Neural cell (in vitro differentiated cells): ENCODE measurements at regions not wholly inside any gene's neighbourhood (a gene's known extent, or its start where the extent isn't known, plus 50 kb on each side); places are given as distances from the start of the nearest gene placed in this dataset.

ENCODE experiments used
- H2AFZ ChIP-seq: fragments of 200-600, 300-800 bp; sonication (generic), shearing (Covaris generic); 2 replicates; pipeline ENCODE4 v1.6.0; 2014; ENCODE audit warnings: low read depth, mild to moderate bottlenecking, antibody characterized with exemption, low read length, moderate library complexity
- H3F3A ChIP-seq: fragments of 200-600 bp; shearing (Covaris generic); 2 replicates; pipeline ENCODE4 v1.6.1; 2016; ENCODE audit warnings: mild to moderate bottlenecking, moderate library complexity, mixed read lengths, antibody characterized with exemption, low read length; ENCODE audit not compliant: insufficient read depth, poor library complexity, severe bottlenecking
- H3K27ac ChIP-seq: fragments of 200-600, 300-800 bp; sonication (generic), shearing (Covaris generic); 2 replicates; pipeline ENCODE4 v1.5.1; 2014; ENCODE audit warnings: mild to moderate bottlenecking, low read length, moderate library complexity
- H3K27me3 ChIP-seq: fragments of 300-800, 200-600 bp; sonication (generic), shearing (Covaris generic); 2 replicates; pipeline ENCODE4 v1.6.0; 2014; ENCODE audit warnings: mild to moderate bottlenecking, low read depth, low read length, moderate library complexity; ENCODE audit not compliant: insufficient read depth
- H3K36me3 ChIP-seq: fragments of 300-800, 200-600 bp; sonication (generic), shearing (Covaris generic); 2 replicates; pipeline ENCODE4 v1.5.1; 2014; ENCODE audit warnings: mild to moderate bottlenecking, antibody characterized with exemption, low read length, moderate library complexity; ENCODE audit not compliant: insufficient read depth
- H3K4me2 ChIP-seq: fragments of 300-800, 200-600 bp; sonication (generic), shearing (Covaris generic); 2 replicates; pipeline ENCODE4 v1.6.0; 2014; ENCODE audit warnings: mild to moderate bottlenecking, low read length
- H3K4me3 ChIP-seq: fragments of 300-800, 200-600 bp; sonication (generic), shearing (Covaris generic); 2 replicates; pipeline ENCODE4 v1.5.1; 2014; ENCODE audit warnings: mild to moderate bottlenecking, low read length, moderate library complexity
- H3K79me2 ChIP-seq: fragments of 200-600 bp; shearing (Covaris generic); replicated peaks from 2 replicates; pipeline ENCODE4 v1.6.0; 2014; ENCODE audit warnings: mild to moderate bottlenecking, low read length, moderate library complexity; ENCODE audit not compliant: insufficient read depth
- H3K9ac ChIP-seq: fragments of 300-800, 200-600 bp; sonication (generic), shearing (Covaris generic); 2 replicates; pipeline ENCODE4 v1.6.1; 2016; ENCODE audit warnings: mild to moderate bottlenecking, low read length, mixed read lengths
- H3K9me2 ChIP-seq: fragments of 200-600 bp; shearing (Covaris generic); 2 replicates; pipeline ENCODE4 v1.6.1; 2016; ENCODE audit warnings: mild to moderate bottlenecking, low read length, mixed read lengths; ENCODE audit not compliant: insufficient read depth
- H3K9me3 ChIP-seq: fragments of 200-600, 300-800 bp; sonication (generic), shearing (Covaris generic); 2 replicates; pipeline ENCODE4 v1.6.1; 2016; ENCODE audit warnings: mild to moderate bottlenecking, mixed run types, low read length, moderate library complexity, mixed read lengths
- H4K20me1 ChIP-seq: fragments of 200-600 bp; shearing (Covaris generic); 2 replicates; pipeline ENCODE4 v1.6.1; 2016; ENCODE audit warnings: mild to moderate bottlenecking, mixed run types; ENCODE audit not compliant: insufficient read depth
- EP300 ChIP-seq: fragments of 450-650 bp; conservative IDR thresholded peaks from 2 replicates; pipeline ENCODE4 v1.6.1; 2014; ENCODE audit warnings: antibody characterized with exemption, mild to moderate bottlenecking, moderate library complexity; ENCODE audit not compliant: poor library complexity, severe bottlenecking
- EZH2 ChIP-seq: fragments of 200-600, 300-800 bp; shearing (Covaris generic), sonication (generic); IDR thresholded peaks from 2 replicates; pipeline ENCODE4 v1.6.1; 2014; ENCODE audit warnings: antibody characterized with exemption, low read length, borderline replicate concordance, mild to moderate bottlenecking; ENCODE audit not compliant: insufficient read depth, poor library complexity, severe bottlenecking
- MXI1 ChIP-seq: fragments of 450-650 bp; conservative IDR thresholded peaks from 2 replicates; pipeline ENCODE4 v1.6.1; 2014; ENCODE audit warnings: antibody characterized with exemption, mild to moderate bottlenecking; ENCODE audit not compliant: poor library complexity, severe bottlenecking
- POLR2AphosphoS5 ChIP-seq: IDR thresholded peaks from 2 replicates; pipeline ENCODE4 v1.6.1; 2012
- RAD21 ChIP-seq: fragments of 450-650 bp; conservative IDR thresholded peaks from 2 replicates; pipeline ENCODE4 v1.6.1; 2014; ENCODE audit warnings: antibody characterized with exemption, mild to moderate bottlenecking, moderate library complexity
- SMC3 ChIP-seq: fragments of 450-650 bp; conservative IDR thresholded peaks from 2 replicates; pipeline ENCODE4 v1.6.1; 2014; ENCODE audit warnings: antibody characterized with exemption, mild to moderate bottlenecking, moderate library complexity; ENCODE audit not compliant: poor library complexity
- TAF1 ChIP-seq: IDR thresholded peaks from 2 replicates; pipeline ENCODE4 v1.6.1; 2012; ENCODE audit warnings: low read depth
- TF ChIP-seq, protein P1 (sequence below): fragments of 450-650 bp; IDR thresholded peaks from 2 replicates; pipeline ENCODE4 v1.5.1; 2014; ENCODE audit warnings: antibody characterized with exemption, mild to moderate bottlenecking, moderate library complexity; ENCODE audit not compliant: poor library complexity, severe bottlenecking
- TF ChIP-seq, protein P2 (sequence below): IDR thresholded peaks from 2 replicates; pipeline ENCODE4 v1.6.1; 2012; ENCODE audit warnings: borderline replicate concordance

DNA sequence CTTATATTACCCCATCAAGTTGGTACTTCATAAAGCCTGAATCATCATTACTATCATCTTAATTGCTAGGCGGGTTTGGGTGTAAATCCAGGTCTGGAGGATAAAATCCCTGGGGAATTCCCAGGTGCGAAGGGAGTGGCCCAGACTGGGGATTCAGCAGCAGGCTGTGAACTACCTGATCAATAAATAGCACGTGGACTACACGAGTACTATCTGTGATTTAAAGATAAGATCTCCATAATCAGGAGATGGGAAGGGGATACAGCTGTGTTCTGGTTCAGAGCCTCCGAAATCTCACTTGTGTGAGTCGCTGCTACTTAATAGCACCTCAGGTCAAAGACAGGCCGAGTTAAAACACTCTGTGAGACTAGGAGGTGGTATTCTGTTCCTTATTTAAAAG, 512.6 kb upstream of the ZFHX3 start:
- TF ChIP-seq, protein P1, sequence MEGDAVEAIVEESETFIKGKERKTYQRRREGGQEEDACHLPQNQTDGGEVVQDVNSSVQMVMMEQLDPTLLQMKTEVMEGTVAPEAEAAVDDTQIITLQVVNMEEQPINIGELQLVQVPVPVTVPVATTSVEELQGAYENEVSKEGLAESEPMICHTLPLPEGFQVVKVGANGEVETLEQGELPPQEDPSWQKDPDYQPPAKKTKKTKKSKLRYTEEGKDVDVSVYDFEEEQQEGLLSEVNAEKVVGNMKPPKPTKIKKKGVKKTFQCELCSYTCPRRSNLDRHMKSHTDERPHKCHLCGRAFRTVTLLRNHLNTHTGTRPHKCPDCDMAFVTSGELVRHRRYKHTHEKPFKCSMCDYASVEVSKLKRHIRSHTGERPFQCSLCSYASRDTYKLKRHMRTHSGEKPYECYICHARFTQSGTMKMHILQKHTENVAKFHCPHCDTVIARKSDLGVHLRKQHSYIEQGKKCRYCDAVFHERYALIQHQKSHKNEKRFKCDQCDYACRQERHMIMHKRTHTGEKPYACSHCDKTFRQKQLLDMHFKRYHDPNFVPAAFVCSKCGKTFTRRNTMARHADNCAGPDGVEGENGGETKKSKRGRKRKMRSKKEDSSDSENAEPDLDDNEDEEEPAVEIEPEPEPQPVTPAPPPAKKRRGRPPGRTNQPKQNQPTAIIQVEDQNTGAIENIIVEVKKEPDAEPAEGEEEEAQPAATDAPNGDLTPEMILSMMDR = no peak
- TF ChIP-seq, protein P2, sequence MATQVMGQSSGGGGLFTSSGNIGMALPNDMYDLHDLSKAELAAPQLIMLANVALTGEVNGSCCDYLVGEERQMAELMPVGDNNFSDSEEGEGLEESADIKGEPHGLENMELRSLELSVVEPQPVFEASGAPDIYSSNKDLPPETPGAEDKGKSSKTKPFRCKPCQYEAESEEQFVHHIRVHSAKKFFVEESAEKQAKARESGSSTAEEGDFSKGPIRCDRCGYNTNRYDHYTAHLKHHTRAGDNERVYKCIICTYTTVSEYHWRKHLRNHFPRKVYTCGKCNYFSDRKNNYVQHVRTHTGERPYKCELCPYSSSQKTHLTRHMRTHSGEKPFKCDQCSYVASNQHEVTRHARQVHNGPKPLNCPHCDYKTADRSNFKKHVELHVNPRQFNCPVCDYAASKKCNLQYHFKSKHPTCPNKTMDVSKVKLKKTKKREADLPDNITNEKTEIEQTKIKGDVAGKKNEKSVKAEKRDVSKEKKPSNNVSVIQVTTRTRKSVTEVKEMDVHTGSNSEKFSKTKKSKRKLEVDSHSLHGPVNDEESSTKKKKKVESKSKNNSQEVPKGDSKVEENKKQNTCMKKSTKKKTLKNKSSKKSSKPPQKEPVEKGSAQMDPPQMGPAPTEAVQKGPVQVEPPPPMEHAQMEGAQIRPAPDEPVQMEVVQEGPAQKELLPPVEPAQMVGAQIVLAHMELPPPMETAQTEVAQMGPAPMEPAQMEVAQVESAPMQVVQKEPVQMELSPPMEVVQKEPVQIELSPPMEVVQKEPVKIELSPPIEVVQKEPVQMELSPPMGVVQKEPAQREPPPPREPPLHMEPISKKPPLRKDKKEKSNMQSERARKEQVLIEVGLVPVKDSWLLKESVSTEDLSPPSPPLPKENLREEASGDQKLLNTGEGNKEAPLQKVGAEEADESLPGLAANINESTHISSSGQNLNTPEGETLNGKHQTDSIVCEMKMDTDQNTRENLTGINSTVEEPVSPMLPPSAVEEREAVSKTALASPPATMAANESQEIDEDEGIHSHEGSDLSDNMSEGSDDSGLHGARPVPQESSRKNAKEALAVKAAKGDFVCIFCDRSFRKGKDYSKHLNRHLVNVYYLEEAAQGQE = no peak
- TF ChIP-seq EZH2 = no peak
- H2AFZ ChIP-seq = no peak overlapping the region

DNA sequence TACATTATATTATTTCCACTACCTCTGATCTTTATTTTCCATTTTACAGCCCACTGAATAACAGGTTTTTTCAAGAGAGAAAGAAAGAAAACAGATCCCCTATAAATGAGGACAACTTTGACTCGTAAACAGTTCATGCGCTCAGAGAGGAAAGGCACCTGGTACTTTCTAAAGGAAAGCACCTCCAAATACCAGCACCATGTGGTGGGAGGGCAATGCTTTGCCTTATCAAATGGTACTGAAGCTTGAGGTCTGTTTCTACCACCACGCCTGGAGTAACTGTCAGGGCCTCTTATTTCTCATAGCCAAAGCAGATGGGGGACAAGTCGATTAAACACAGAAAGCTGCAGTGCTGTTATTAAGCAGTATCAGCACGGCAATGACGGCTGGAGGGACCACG, 510.3 kb upstream of the ZFHX3 start:
- no peaks in the 10 kb centered on the region for H3K9me3 ChIP-seq
- no peaks in the 10 kb centered on the region for H3K79me2 ChIP-seq
- H3K36me3 ChIP-seq = no peaks in the 10 kb centered on the region
- TF ChIP-seq SMC3 = no peak
- TF ChIP-seq TAF1 = no peak
- no peak for TF ChIP-seq MXI1
- TF ChIP-seq, protein P2 = no peak
- TF ChIP-seq EZH2 = no peak
- no peak for TF ChIP-seq POLR2AphosphoS5
- TF ChIP-seq RAD21 = no peak
- TF ChIP-seq, protein P1 = no peak
- TF ChIP-seq EP300 = no peak
- H3K9me2 ChIP-seq = no peaks in the 10 kb centered on the region
- no peaks in the 10 kb centered on the region for H3K27me3 ChIP-seq
- no peak overlapping the region for H3K4me2 ChIP-seq
- no peak overlapping the region for H3K27ac ChIP-seq
- H3K9ac ChIP-seq = no peak overlapping the region
- no peak overlapping the region for H3K4me3 ChIP-seq
- H4K20me1 ChIP-seq = no peaks in the 10 kb centered on the region
- no peak overlapping the region for H2AFZ ChIP-seq
- no peaks in the 10 kb centered on the region for H3F3A ChIP-seq

More for the DNA sequence above, 512.6 kb upstream of the ZFHX3 start:
- H3K79me2 ChIP-seq = no peaks in the 10 kb centered on the region
- H3K27me3 ChIP-seq = no peaks in the 10 kb centered on the region
- H3K9ac ChIP-seq = no peak overlapping the region
- H3K9me2 ChIP-seq = no peaks in the 10 kb centered on the region
- H4K20me1 ChIP-seq = no peaks in the 10 kb centered on the region
- no peak overlapping the region for H3K27ac ChIP-seq
- no peaks in the 10 kb centered on the region for H3K36me3 ChIP-seq
- H3K4me2 ChIP-seq = no peak overlapping the region
- no peaks in the 10 kb centered on the region for H3K9me3 ChIP-seq
- no peak overlapping the region for H3K4me3 ChIP-seq
- H3F3A ChIP-seq = no peaks in the 10 kb centered on the region
